GM23338 (cell line): ENCODE measurements at regions not wholly inside any gene's neighbourhood (a gene's known extent, or its start where the extent isn't known, plus 50 kb on each side); places are given as distances from the start of the nearest gene placed in this dataset.
"Not testable (repeated sequence)": the region's sequence is repeated elsewhere in the genome, so short reads cannot be mapped to it uniquely, and the experiment has no call there.

ENCODE experiments used
- ATAC-seq: fragments of 200-7000 bp; cut with Tn5 transposase; 3 replicates; pipeline ENCODE4 v1.9.1; 2020
- DNase-seq: peaks from one replicate; pipeline ENCODE4 v3.0.0-alpha.2; 2015; ENCODE audit warnings: low spot score
- H2AFZ ChIP-seq: fragments of 200-600 bp; sonication (generic); 2 replicates; pipeline ENCODE4 v1.8.0; 2016; ENCODE audit warnings: antibody characterized with exemption, mild to moderate bottlenecking, moderate library complexity
- H3F3A ChIP-seq: fragments of 200-600 bp; sonication (generic); replicated peaks from 2 replicates; pipeline ENCODE4 v1.8.0; 2017; ENCODE audit warnings: antibody characterized with exemption, mixed run types, low read depth
- H3K27ac ChIP-seq: fragments of 200-600 bp; sonication (generic); 2 replicates; pipeline ENCODE4 v1.6.1; 2016; ENCODE audit warnings: low read depth
- H3K27me3 ChIP-seq: fragments of 200-600 bp; sonication (generic); 2 replicates; pipeline ENCODE4 v1.8.0; 2016; ENCODE audit warnings: mild to moderate bottlenecking, mixed run types, moderate library complexity; ENCODE audit not compliant: insufficient read depth
- H3K36me3 ChIP-seq: fragments of 200-600 bp; sonication (generic); 2 replicates; pipeline ENCODE4 v1.8.0; 2016; ENCODE audit warnings: mild to moderate bottlenecking; ENCODE audit not compliant: insufficient read depth
- H3K4me1 ChIP-seq: fragments of 200-600 bp; sonication (generic); 2 replicates; pipeline ENCODE4 v1.8.0; 2016; ENCODE audit warnings: mild to moderate bottlenecking, moderate library complexity; ENCODE audit not compliant: insufficient read depth
- H3K4me2 ChIP-seq: fragments of 200-600 bp; sonication (generic); 2 replicates; pipeline ENCODE4 v1.7.1; 2017; ENCODE audit warnings: mixed run types
- H3K4me3 ChIP-seq: fragments of 200-600 bp; sonication (generic); 2 replicates; pipeline ENCODE4 v1.6.1; 2016; ENCODE audit warnings: mixed run types
- H3K79me2 ChIP-seq: fragments of 200-600 bp; sonication (generic); replicated peaks from 2 replicates; pipeline ENCODE4 v1.8.0; 2017; ENCODE audit warnings: mild to moderate bottlenecking; ENCODE audit not compliant: insufficient read depth
- H3K9me2 ChIP-seq: fragments of 200-600 bp; sonication (generic); 2 replicates; pipeline ENCODE4 v1.8.0; 2017; ENCODE audit not compliant: insufficient read depth
- H4K20me1 ChIP-seq: fragments of 200-600 bp; sonication (generic); replicated peaks from 2 replicates; pipeline ENCODE4 v1.8.0; 2017; ENCODE audit warnings: mild to moderate bottlenecking; ENCODE audit not compliant: insufficient read depth
- H3K27ac Mint-ChIP-seq: 2 replicates; pipeline ENCODE4 v1.8.0; 2020; ENCODE audit warnings: inconsistent platforms, mild to moderate bottlenecking, moderate library complexity, mixed read lengths
- H3K27me3 Mint-ChIP-seq: 3 replicates; pipeline ENCODE4 v1.8.0; 2022; ENCODE audit warnings: low read depth, mild to moderate bottlenecking, moderate library complexity, mixed read lengths, inconsistent platforms; ENCODE audit not compliant: insufficient read depth, poor library complexity
- H3K36me3 Mint-ChIP-seq: 3 replicates; pipeline ENCODE4 v1.8.0; 2021; ENCODE audit warnings: low read depth, mild to moderate bottlenecking, inconsistent platforms, moderate library complexity, mixed read lengths
- H3K4me1 Mint-ChIP-seq: 3 replicates; pipeline ENCODE4 v1.8.0; 2020; ENCODE audit warnings: mild to moderate bottlenecking, inconsistent platforms, mixed read lengths
- H3K4me3 Mint-ChIP-seq: 3 replicates; pipeline ENCODE4 v1.8.0; 2021; ENCODE audit warnings: moderate library complexity, mild to moderate bottlenecking, inconsistent platforms, mixed read lengths
- H3K9me3 Mint-ChIP-seq: 3 replicates; pipeline ENCODE4 v1.8.0; 2020; ENCODE audit warnings: moderate library complexity, mild to moderate bottlenecking, inconsistent platforms, mixed read lengths
- CTCF ChIP-seq, 2 experiments: fragments of 200-600 bp in 1 of 2; sonication (generic) in 1 of 2; conservative IDR thresholded peaks; 2 replicates each; pipeline versions ENCODE4 v1.5.1 to v1.6.1; 2016 to 2017; ENCODE audit warnings: antibody characterized with exemption in 2 of 2, low read depth in 2 of 2, mild to moderate bottlenecking in 2 of 2, moderate library complexity in 1 of 2
- EZH2 ChIP-seq: fragments of 200-600 bp; sonication (generic); IDR thresholded peaks from one replicate; pipeline ENCODE4 v1.8.0; 2017; ENCODE audit warnings: antibody characterized with exemption, mild to moderate bottlenecking, low read depth; ENCODE audit not compliant: unreplicated experiment
- NANOG ChIP-seq: IDR thresholded peaks from 2 replicates; pipeline ENCODE4 v1.6.1; 2016; ENCODE audit warnings: antibody characterized with exemption, borderline replicate concordance
- POLR2AphosphoS5 ChIP-seq: IDR thresholded peaks from 2 replicates; pipeline ENCODE4 v1.6.1; 2016; ENCODE audit warnings: antibody characterized with exemption, low read depth
- STAT1 ChIP-seq: IDR thresholded peaks from one replicate; pipeline ENCODE4 v1.6.1; 2016; ENCODE audit warnings: antibody characterized with exemption; ENCODE audit not compliant: unreplicated experiment
- ZNF331 ChIP-seq: fragments of 250-450 bp; sonication (Bioruptor Pico); IDR thresholded peaks from 2 replicates; pipeline ENCODE4 v1.5.0; 2020; ENCODE audit warnings: low read depth, mild to moderate bottlenecking, moderate library complexity
- TF ChIP-seq, protein P1 (sequence below): IDR thresholded peaks from one replicate; pipeline ENCODE4 v1.6.1; 2018; ENCODE audit warnings: antibody characterized with exemption; ENCODE audit not compliant: unreplicated experiment
- TF ChIP-seq, protein P2 (sequence below): IDR thresholded peaks from 2 replicates; pipeline ENCODE4 v1.6.1; 2016; ENCODE audit warnings: antibody characterized with exemption

DNA sequence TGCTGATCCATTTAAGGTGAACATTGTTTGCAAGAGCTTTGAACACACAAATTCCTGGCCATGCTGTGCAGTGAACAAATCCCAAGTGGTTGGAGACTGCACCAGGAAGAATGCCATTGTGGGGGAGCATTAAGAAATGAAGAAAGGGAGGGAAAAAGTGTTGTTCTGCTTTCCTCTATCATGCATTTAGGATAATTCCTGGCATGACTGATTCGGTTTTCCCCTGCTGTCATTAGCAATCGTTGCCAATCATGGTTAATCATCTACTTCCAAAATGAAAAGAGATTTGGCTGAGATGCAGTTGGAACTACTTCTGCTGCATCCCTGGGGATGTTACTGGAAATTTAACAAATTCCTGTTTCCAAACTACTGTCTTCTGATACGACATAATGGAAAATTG is 73.7 kb upstream of the ZPLD1 start (continued):
- TF ChIP-seq ZNF331 (CRISPR knock-in tag), result no peak
- no peak for TF ChIP-seq NANOG
- no peak for TF ChIP-seq EZH2
- TF ChIP-seq, protein P1, sequence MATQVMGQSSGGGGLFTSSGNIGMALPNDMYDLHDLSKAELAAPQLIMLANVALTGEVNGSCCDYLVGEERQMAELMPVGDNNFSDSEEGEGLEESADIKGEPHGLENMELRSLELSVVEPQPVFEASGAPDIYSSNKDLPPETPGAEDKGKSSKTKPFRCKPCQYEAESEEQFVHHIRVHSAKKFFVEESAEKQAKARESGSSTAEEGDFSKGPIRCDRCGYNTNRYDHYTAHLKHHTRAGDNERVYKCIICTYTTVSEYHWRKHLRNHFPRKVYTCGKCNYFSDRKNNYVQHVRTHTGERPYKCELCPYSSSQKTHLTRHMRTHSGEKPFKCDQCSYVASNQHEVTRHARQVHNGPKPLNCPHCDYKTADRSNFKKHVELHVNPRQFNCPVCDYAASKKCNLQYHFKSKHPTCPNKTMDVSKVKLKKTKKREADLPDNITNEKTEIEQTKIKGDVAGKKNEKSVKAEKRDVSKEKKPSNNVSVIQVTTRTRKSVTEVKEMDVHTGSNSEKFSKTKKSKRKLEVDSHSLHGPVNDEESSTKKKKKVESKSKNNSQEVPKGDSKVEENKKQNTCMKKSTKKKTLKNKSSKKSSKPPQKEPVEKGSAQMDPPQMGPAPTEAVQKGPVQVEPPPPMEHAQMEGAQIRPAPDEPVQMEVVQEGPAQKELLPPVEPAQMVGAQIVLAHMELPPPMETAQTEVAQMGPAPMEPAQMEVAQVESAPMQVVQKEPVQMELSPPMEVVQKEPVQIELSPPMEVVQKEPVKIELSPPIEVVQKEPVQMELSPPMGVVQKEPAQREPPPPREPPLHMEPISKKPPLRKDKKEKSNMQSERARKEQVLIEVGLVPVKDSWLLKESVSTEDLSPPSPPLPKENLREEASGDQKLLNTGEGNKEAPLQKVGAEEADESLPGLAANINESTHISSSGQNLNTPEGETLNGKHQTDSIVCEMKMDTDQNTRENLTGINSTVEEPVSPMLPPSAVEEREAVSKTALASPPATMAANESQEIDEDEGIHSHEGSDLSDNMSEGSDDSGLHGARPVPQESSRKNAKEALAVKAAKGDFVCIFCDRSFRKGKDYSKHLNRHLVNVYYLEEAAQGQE, result no peak
- TF ChIP-seq, protein P2, sequence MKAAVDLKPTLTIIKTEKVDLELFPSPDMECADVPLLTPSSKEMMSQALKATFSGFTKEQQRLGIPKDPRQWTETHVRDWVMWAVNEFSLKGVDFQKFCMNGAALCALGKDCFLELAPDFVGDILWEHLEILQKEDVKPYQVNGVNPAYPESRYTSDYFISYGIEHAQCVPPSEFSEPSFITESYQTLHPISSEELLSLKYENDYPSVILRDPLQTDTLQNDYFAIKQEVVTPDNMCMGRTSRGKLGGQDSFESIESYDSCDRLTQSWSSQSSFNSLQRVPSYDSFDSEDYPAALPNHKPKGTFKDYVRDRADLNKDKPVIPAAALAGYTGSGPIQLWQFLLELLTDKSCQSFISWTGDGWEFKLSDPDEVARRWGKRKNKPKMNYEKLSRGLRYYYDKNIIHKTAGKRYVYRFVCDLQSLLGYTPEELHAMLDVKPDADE, result no peak
- TF ChIP-seq POLR2AphosphoS5, result no peak
- TF ChIP-seq CTCF (conservative IDR thresholded peaks at IDR 0.05; ENCODE audit: low read depth in 2 of 2), result no peak
- no peak for TF ChIP-seq STAT1

DNA sequence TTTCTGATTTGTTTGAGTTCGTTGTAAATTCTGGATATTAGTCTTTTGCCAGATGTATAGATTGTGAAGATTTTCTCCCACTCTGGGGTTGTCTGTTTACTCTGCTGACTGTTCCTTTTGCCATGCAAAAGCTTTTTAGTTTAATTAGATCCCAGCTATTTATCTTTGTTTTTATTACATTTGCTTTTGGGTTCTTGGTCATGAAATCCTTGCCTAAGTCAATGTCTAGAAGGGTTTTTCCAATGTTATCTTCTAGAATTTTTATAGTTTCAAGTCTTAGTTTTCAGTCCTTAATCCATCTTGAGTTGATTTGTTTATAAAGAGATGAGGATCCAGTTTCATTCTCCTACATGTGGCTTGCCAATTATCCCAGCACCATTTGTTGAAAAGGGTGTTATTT is 68.7 kb upstream of the ZPLD1 start:
- not testable (repeated sequence) for H3K27me3 Mint-ChIP-seq, H3K4me3 Mint-ChIP-seq, H3K36me3 Mint-ChIP-seq, H3K27ac ChIP-seq, H3K4me1 Mint-ChIP-seq, H3K27me3 ChIP-seq, H3K4me3 ChIP-seq, H3K9me3 Mint-ChIP-seq, H4K20me1 ChIP-seq, H3K79me2 ChIP-seq, H3K27ac Mint-ChIP-seq, H3F3A ChIP-seq, H3K36me3 ChIP-seq, H2AFZ ChIP-seq, H3K4me1 ChIP-seq, H3K4me2 ChIP-seq, ATAC-seq, DNase-seq, H3K9me2 ChIP-seq
